ENCODE measurements at regions not wholly inside any gene's neighbourhood (a gene's known extent, or its start where the extent isn't known, plus 50 kb on each side); places are given as distances from the start of the nearest gene placed in this dataset.

DNA sequence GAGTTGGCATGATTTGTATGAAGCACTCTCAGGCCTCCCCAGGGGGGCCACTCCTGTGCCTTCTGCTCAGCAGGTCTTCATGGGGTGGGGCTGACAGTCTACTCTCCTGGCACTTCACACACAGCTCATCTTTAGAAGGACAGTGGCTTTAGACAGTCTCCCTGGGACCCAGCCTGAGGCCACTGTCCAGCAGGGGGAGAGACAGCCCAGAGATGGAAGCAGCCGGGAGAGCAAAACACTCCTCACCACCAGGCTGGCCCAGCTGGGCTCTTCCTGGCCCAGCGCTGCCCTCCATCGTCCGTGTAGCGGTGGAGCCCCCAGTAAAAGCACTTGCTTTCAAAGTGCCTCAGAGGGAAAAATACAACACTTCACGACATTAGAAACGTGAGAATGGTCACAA lies 62.0 kb upstream of the CRHR1 start:
- TF ChIP-seq, protein P1, sequence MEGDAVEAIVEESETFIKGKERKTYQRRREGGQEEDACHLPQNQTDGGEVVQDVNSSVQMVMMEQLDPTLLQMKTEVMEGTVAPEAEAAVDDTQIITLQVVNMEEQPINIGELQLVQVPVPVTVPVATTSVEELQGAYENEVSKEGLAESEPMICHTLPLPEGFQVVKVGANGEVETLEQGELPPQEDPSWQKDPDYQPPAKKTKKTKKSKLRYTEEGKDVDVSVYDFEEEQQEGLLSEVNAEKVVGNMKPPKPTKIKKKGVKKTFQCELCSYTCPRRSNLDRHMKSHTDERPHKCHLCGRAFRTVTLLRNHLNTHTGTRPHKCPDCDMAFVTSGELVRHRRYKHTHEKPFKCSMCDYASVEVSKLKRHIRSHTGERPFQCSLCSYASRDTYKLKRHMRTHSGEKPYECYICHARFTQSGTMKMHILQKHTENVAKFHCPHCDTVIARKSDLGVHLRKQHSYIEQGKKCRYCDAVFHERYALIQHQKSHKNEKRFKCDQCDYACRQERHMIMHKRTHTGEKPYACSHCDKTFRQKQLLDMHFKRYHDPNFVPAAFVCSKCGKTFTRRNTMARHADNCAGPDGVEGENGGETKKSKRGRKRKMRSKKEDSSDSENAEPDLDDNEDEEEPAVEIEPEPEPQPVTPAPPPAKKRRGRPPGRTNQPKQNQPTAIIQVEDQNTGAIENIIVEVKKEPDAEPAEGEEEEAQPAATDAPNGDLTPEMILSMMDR (IDR thresholded peaks at IDR 0.05) = no peak
- no peak for ATAC-seq (ENCODE audit: low FRiP score)
- no peak for DNase-seq (ENCODE audit: low spot score)

DNA sequence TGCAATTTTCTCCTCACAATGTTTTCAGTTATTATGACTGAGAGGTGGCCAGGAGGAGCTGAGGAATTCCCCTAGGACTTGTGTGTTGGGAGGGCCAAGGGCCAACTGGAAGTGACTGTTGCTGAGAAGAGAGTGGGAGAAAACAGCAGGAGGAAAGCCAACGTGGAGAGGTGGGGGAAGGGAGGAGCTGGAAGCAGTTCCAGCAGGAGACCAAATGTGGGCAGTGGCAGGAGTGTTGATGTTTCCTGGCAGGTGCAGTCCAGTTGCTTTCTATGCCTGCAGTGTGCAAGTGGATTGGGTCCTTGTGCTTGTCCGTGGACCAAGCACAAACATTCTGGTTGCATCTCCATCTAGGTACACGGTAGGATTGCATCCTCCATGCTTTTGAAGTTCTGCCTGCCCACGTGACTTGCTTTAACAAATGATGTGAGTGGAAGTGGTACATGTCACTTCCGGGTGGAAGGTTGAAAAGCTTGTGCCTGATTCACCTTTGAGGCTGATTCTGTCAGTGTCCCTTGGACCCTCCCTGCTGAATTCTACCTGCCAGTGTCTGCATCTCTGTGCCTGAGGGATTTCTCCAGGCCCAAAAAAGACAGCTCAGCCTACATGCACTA lies 54.7 kb upstream of the CRHR1 start:
- ATAC-seq (ENCODE audit: low FRiP score) (no peak), DNase-seq (ENCODE audit: low spot score) (no peak)
- TF ChIP-seq, protein P1 (IDR thresholded peaks at IDR 0.05) = no peak

DNA sequence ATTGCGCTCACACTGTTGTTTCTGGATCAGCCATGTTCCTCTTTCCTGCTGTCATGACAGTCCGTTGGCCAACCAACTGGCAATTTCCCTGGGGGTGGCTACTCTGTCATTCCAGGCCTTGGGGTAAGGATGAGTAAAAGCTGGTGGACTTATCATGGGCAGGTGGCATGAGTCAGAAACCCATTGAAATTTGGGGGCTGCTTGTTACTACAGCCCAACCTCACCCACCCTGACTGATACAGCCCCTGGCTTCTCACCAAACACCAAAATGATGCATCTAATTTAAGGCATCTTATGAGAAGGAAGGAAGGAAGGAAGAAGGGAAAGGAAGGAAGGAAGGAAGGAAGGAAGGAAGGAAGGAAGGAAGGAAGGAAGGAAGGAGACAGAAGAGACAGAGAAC lies 53.9 kb upstream of the CRHR1 start:
- DNase-seq (ENCODE audit: low spot score) = no peak
- no peak for ATAC-seq (ENCODE audit: low FRiP score)
- TF ChIP-seq, protein P1 (IDR thresholded peaks at IDR 0.05) = no peak

DNA sequence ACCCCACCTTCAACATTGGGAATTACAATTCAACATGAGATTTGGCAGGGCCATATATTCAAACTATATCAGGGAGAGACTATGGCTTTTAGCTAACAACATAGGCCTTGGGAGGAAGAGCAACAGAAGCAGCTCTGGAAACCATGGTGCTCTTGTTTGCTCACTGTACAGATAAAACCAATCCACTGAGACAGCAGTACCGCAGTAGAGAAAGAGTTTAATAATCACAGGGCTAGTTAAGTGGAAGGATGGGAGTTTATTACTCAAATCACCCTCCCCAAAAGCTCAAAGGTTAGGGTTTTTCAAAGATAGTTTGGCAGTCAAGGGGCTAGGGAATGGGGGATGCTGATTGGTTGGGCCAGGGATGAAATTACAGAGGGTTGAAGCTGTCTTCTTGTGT lies 52.7 kb upstream of the CRHR1 start:
- DNase-seq (ENCODE audit: low spot score) (no peak), ATAC-seq (ENCODE audit: low FRiP score) (no peak)
- TF ChIP-seq, protein P1 (IDR thresholded peaks at IDR 0.05) = no peak

DNA sequence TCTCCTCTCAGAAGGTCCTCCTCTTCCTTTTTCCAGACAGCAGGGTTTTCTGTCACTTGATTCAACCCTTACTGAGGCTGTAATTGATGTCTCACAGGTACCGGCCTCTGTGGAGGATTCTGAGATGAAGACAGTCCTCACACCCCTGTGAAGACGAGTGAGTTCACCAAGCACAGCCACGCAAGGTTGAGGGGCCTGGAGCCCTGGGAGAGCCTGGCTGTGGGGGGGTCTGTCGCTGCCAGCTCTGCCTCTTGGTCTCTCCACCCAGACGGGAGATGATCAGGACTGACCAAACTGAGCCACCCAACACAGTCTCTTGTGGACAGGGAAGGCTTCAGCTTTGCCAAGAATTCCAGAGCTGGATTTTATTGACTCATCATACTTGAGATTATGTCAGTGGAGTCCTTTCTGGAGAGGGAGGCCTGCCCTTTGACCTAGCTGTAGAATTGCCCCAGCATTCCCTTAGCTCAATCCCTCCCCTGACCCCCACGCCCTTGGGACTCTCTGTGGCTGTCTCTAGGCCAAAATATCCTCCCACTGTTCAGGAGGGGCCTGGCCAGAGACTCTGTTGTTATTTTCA lies 51.1 kb upstream of the CRHR1 start:
- DNase-seq (ENCODE audit: low spot score) = no peak
- TF ChIP-seq, protein P1 (IDR thresholded peaks at IDR 0.05) = no peak
- no peak for ATAC-seq (ENCODE audit: low FRiP score)

DNA sequence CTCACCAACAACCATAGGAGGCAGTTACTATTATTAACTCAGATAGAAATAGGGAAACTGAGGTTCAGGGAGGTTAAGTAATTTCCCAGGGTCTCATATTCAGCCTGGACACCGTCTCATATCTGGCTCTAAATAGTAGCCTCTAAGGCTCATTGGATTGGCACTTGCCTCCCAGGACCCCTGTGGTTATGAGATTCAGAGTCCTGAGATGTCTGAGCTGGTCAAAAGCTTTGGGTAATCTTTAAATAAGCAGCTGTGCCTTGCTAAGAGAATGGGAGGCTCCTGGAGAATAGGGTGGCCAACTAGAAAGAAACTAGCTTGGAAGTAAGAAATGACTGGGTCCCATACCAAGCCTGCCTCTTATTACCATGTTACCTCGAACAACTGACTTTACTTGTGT lies 50.3 kb upstream of the CRHR1 start:
- TF ChIP-seq, protein P1 (IDR thresholded peaks at IDR 0.05) = no peak
- no peak for DNase-seq (ENCODE audit: low spot score)
- ATAC-seq (ENCODE audit: low FRiP score) = no peak
